ENCODE measurements at regions not wholly inside any gene's neighbourhood (a gene's known extent, or its start where the extent isn't known, plus 50 kb on each side); places are given as distances from the start of the nearest gene placed in this dataset.

- POLR2A ChIA-PET: no interaction called here
- DNase-seq (ENCODE audit: extremely low spot score): no peak
- TF ChIP-seq LEF1 (IDR thresholded peaks at IDR 0.05; ENCODE audit: borderline replicate concordance) (no peak), FOXM1 (IDR thresholded peaks at IDR 0.05; ENCODE audit: borderline replicate concordance) (no peak), HDGF (IDR thresholded peaks at IDR 0.05; ENCODE audit: borderline replicate concordance) (no peak), FOXA1 (IDR thresholded peaks at IDR 0.05) (no peak), CTBP1 (IDR thresholded peaks at IDR 0.05; ENCODE audit: borderline replicate concordance) (no peak), PKNOX1 (IDR thresholded peaks at IDR 0.05) (no peak), ARNT (IDR thresholded peaks at IDR 0.05) (no peak), SP1 (IDR thresholded peaks at IDR 0.05) (no peak), SUZ12 (IDR thresholded peaks at IDR 0.05) (no peak)
- CTCF ChIA-PET: no interaction called here
These were observed 96.9 kb downstream of the ATP6V1G3 start for GRCh38 chr1:198443365-198444233.

DNA sequence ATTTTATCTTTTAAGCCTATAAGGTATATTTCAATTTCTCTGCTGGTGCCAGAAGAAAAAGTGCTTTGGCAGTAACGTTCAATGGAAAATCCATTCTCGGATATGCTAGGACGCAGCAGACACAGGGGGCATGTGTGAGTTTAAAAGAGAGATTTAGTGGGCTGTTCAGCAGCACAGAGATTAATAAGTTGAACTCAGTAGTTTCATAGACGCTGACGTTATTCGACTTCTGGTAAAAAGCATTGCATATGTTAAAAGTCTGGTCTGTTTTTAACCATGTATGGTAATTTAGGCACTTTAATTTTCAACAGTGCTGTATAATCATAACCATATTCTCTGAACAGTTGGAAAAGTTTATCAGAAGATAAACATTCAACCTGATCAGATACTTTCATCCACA, 99.6 kb downstream of the ATP6V1G3 start:
- ChIA-PET POLR2A (no interaction called here), CTCF (no interaction called here)
- no peak for DNase-seq (ENCODE audit: extremely low spot score)
- TF ChIP-seq PKNOX1 (IDR thresholded peaks at IDR 0.05): no peak
- no peak for TF ChIP-seq BHLHE40 (IDR thresholded peaks at IDR 0.05; ENCODE audit: borderline replicate concordance)
- TF ChIP-seq LEF1 (IDR thresholded peaks at IDR 0.05; ENCODE audit: borderline replicate concordance): no peak
- TF ChIP-seq NFRKB (IDR thresholded peaks at IDR 0.05): no peak
- TF ChIP-seq ARNT (IDR thresholded peaks at IDR 0.05): no peak
- no peak for TF ChIP-seq ELF4 (IDR thresholded peaks at IDR 0.05)
- TF ChIP-seq SUZ12 (IDR thresholded peaks at IDR 0.05): no peak
- no peak for TF ChIP-seq L3MBTL2 (conservative IDR thresholded peaks at IDR 0.05)
- TF ChIP-seq FOXA1 (IDR thresholded peaks at IDR 0.05): no peak
- no peak for TF ChIP-seq HDGF (IDR thresholded peaks at IDR 0.05; ENCODE audit: borderline replicate concordance)
- no peak for TF ChIP-seq TARDBP (IDR thresholded peaks at IDR 0.05)
- no peak for TF ChIP-seq ZNF384 (IDR thresholded peaks at IDR 0.05)

- POLR2A ChIA-PET: no interaction called here
- CTCF ChIA-PET: no interaction called here
- DNase-seq (ENCODE audit: extremely low spot score): no peak
These were observed 103.1 kb downstream of the ATP6V1G3 start for GRCh38 chr1:198437332-198437731.

DNA sequence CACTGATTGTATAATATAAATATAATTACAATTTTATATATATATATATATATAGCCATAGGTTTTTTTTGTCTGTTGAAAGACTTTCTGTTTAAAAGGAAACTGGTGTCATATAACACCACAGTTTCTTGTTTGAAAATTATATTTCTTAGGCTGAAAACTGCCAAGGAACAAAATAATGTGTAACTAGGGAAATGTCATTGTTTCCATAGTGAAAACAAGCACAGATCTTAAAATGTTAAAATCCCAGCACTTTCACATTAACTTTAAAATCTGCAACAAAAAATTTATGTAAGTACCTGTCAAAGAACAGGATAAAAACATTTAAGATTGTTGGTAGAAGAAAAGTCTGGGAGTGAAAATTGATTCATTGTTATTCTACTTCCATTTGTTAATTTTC, 104.2 kb downstream of the ATP6V1G3 start:
- no peak for TF ChIP-seq FOXM1 (IDR thresholded peaks at IDR 0.05; ENCODE audit: borderline replicate concordance)
- no peak for TF ChIP-seq ELF4 (IDR thresholded peaks at IDR 0.05)
- TF ChIP-seq L3MBTL2 (conservative IDR thresholded peaks at IDR 0.05): no peak
- no peak for TF ChIP-seq ARNT (IDR thresholded peaks at IDR 0.05)
- no peak for TF ChIP-seq LEF1 (IDR thresholded peaks at IDR 0.05; ENCODE audit: borderline replicate concordance)
- no peak for TF ChIP-seq SUZ12 (IDR thresholded peaks at IDR 0.05)
- ChIA-PET POLR2A (no interaction called here), CTCF (no interaction called here)
- no peak for DNase-seq (ENCODE audit: extremely low spot score)

More at GRCh38 chr1:198437332-198437731, 103.1 kb downstream of the ATP6V1G3 start:
- TF ChIP-seq L3MBTL2 (conservative IDR thresholded peaks at IDR 0.05) (no peak), TARDBP (IDR thresholded peaks at IDR 0.05) (no peak), ELF4 (IDR thresholded peaks at IDR 0.05) (no peak), SUZ12 (IDR thresholded peaks at IDR 0.05) (no peak), NFRKB (IDR thresholded peaks at IDR 0.05) (no peak), ARNT (IDR thresholded peaks at IDR 0.05) (no peak)

- ChIA-PET POLR2A (no interaction called here), CTCF (no interaction called here)
- DNase-seq (ENCODE audit: extremely low spot score): no peak
- no peak for TF ChIP-seq SUZ12 (IDR thresholded peaks at IDR 0.05)
- TF ChIP-seq CTBP1 (IDR thresholded peaks at IDR 0.05; ENCODE audit: borderline replicate concordance): no peak
- no peak for TF ChIP-seq TARDBP (IDR thresholded peaks at IDR 0.05)
These were observed 105.4 kb downstream of the ATP6V1G3 start for GRCh38 chr1:198435056-198435455.

DNA sequence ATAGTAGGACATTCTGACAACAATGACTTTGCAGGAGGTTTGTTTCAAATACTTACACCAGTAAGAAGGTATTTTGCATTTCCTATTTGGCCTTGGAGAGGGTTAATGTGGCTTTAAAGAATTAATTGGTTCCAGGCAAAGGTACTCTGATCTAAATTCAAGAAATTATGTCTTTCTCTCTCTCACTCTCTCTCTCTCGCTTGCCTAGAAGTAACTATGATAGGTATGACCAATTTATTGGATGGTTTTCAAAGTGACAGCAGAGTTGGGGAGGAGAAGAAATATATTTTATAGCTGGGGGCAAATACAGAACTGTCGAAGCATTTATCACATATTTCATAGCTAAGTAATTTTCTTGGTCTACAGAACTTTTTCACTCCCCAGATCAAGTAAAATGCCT, 116.0 kb downstream of the ATP6V1G3 start:
- ChIA-PET CTCF (no interaction called here), POLR2A (no interaction called here)
- no peak for DNase-seq (ENCODE audit: extremely low spot score)
- TF ChIP-seq FOXK2 (IDR thresholded peaks at IDR 0.05): no peak
- TF ChIP-seq L3MBTL2 (conservative IDR thresholded peaks at IDR 0.05): no peak
- no peak for TF ChIP-seq CTBP1 (IDR thresholded peaks at IDR 0.05; ENCODE audit: borderline replicate concordance)
- TF ChIP-seq HDGF (IDR thresholded peaks at IDR 0.05; ENCODE audit: borderline replicate concordance): no peak
- TF ChIP-seq ELF4 (IDR thresholded peaks at IDR 0.05): no peak
- TF ChIP-seq NFRKB (IDR thresholded peaks at IDR 0.05): no peak
- TF ChIP-seq BHLHE40 (IDR thresholded peaks at IDR 0.05; ENCODE audit: borderline replicate concordance): no peak
- TF ChIP-seq SUZ12 (IDR thresholded peaks at IDR 0.05): no peak
- no peak for TF ChIP-seq ZNF384 (IDR thresholded peaks at IDR 0.05)
- no peak for TF ChIP-seq PKNOX1 (IDR thresholded peaks at IDR 0.05)
- TF ChIP-seq TARDBP (IDR thresholded peaks at IDR 0.05): no peak
- no peak for TF ChIP-seq SP1 (IDR thresholded peaks at IDR 0.05)
- no peak for TF ChIP-seq FOXM1 (IDR thresholded peaks at IDR 0.05; ENCODE audit: borderline replicate concordance)
- no peak for TF ChIP-seq LEF1 (IDR thresholded peaks at IDR 0.05; ENCODE audit: borderline replicate concordance)
- TF ChIP-seq ARNT (IDR thresholded peaks at IDR 0.05): no peak
- no peak for TF ChIP-seq FOXA1 (IDR thresholded peaks at IDR 0.05)
